Neural progenitor cell (in vitro differentiated cells): ENCODE measurements at regions not wholly inside any gene's neighbourhood (a gene's known extent, or its start where the extent isn't known, plus 50 kb on each side); places are given as distances from the start of the nearest gene placed in this dataset.

Experiments
- DNase-seq: peaks from one replicate; pipeline ENCODE4 v3.0.0-alpha.2; 2016; ENCODE audit warnings: low spot score
- H2AFZ ChIP-seq: fragments of 200-600 bp; sonication (generic); replicated peaks from 2 replicates; pipeline ENCODE4 v1.6.1; 2016; ENCODE audit warnings: antibody characterized with exemption
- H3F3A ChIP-seq: fragments of 200-600 bp; sonication (generic); 2 replicates; pipeline ENCODE4 v1.6.1; 2016; ENCODE audit warnings: antibody characterized with exemption, low read depth
- H3K27ac ChIP-seq: fragments of 200-600 bp; sonication (generic); 2 replicates; pipeline ENCODE4 v1.5.1; 2016; ENCODE audit warnings: mild to moderate bottlenecking
- H3K27me3 ChIP-seq: fragments of 200-600 bp; sonication (generic); 2 replicates; pipeline ENCODE4 v1.6.1; 2016; ENCODE audit warnings: mild to moderate bottlenecking, moderate library complexity
- H3K36me3 ChIP-seq: fragments of 200-600 bp; sonication (generic); 2 replicates; pipeline ENCODE4 v1.5.1; 2016
- H3K4me1 ChIP-seq: fragments of 200-600 bp; sonication (generic); 2 replicates; pipeline ENCODE4 v1.6.1; 2016; ENCODE audit warnings: mixed run types
- H3K4me2 ChIP-seq: fragments of 200-600 bp; sonication (generic); 2 replicates; pipeline ENCODE4 v1.6.1; 2016
- H3K4me3 ChIP-seq: fragments of 200-600 bp; sonication (generic); 2 replicates; pipeline ENCODE4 v1.5.1; 2016
- H3K79me2 ChIP-seq: fragments of 200-600 bp; sonication (generic); 2 replicates; pipeline ENCODE4 v1.6.1; 2016; ENCODE audit warnings: low read depth
- H3K9ac ChIP-seq: fragments of 200-600 bp; sonication (generic); 2 replicates; pipeline ENCODE4 v1.6.1; 2016
- H3K9me3 ChIP-seq: fragments of 200-600 bp; sonication (generic); 2 replicates; pipeline ENCODE4 v1.5.1; 2016; ENCODE audit warnings: low read depth
- H4K20me1 ChIP-seq: fragments of 200-600 bp; sonication (generic); 2 replicates; pipeline ENCODE4 v1.6.1; 2016; ENCODE audit warnings: low read depth
- H3K27ac Mint-ChIP-seq: 3 replicates; pipeline ENCODE4 v1.8.0; 2021; ENCODE audit warnings: mixed read lengths
- H3K27me3 Mint-ChIP-seq: 2 replicates; pipeline ENCODE4 v1.8.0; 2022; ENCODE audit warnings: low read depth, mild to moderate bottlenecking, inconsistent platforms, moderate library complexity, mixed read lengths; ENCODE audit not compliant: insufficient read depth
- H3K36me3 Mint-ChIP-seq: 3 replicates; pipeline ENCODE4 v1.8.0; 2021; ENCODE audit warnings: mixed read lengths
- H3K4me1 Mint-ChIP-seq: 3 replicates; pipeline ENCODE4 v1.8.0; 2021; ENCODE audit warnings: mixed read lengths
- H3K4me3 Mint-ChIP-seq: 3 replicates; pipeline ENCODE4 v1.8.0; 2021; ENCODE audit warnings: mild to moderate bottlenecking, moderate library complexity, mixed read lengths
- H3K9me3 Mint-ChIP-seq: 3 replicates; pipeline ENCODE4 v1.8.0; 2020; ENCODE audit warnings: mixed read lengths
- CTCF ChIP-seq: fragments of 200-600 bp; sonication (generic); IDR thresholded peaks from 2 replicates; pipeline ENCODE4 v1.5.1; 2017; ENCODE audit warnings: antibody characterized with exemption, mild to moderate bottlenecking
- EZH2 ChIP-seq: fragments of 200-600 bp; sonication (generic); IDR thresholded peaks from 2 replicates; pipeline ENCODE4 v1.6.1; 2017; ENCODE audit warnings: antibody characterized with exemption, mild to moderate bottlenecking, moderate library complexity
- EZH2phosphoT487 ChIP-seq: fragments of 200-600 bp; sonication (generic); IDR thresholded peaks from 2 replicates; pipeline ENCODE4 v1.6.1; 2017; ENCODE audit warnings: antibody characterized with exemption

GRCh38 chr9:84598921-84599636 lies 70.5 kb upstream of the NTRK2 start:
- Mint-ChIP-seq H3K4me1 (peaks cover 2% of the 10 kb centered on the region), H3K27ac (no peak overlapping the region), H3K9me3 (no peaks in the 10 kb centered on the region), H3K27me3 (no peaks in the 10 kb centered on the region), H3K36me3 (no peaks in the 10 kb centered on the region), H3K4me3 (no peak overlapping the region)
- no peaks in the 10 kb centered on the region for H3K9me3 ChIP-seq
- H3K36me3 ChIP-seq: no peaks in the 10 kb centered on the region
- no peaks in the 10 kb centered on the region for H4K20me1 ChIP-seq
- no peak overlapping the region for H3K9ac ChIP-seq
- no peak overlapping the region for H3K4me3 ChIP-seq
- H3K79me2 ChIP-seq: no peaks in the 10 kb centered on the region
- H2AFZ ChIP-seq: peak overlapping the region; percentile 24
- H3K4me2 ChIP-seq: no peak overlapping the region
- no peaks in the 10 kb centered on the region for H3K4me1 ChIP-seq
- DNase-seq: no peak
- no peaks in the 10 kb centered on the region for H3K27me3 ChIP-seq
- no peak overlapping the region for H3K27ac ChIP-seq
- H3F3A ChIP-seq: no peaks in the 10 kb centered on the region
- TF ChIP-seq EZH2: no peak
- TF ChIP-seq EZH2phosphoT487: no peak
- TF ChIP-seq CTCF: no peak

GRCh38 chr9:84600739-84601138 lies 68.8 kb upstream of the NTRK2 start:
- H3K27me3 ChIP-seq: no peaks in the 10 kb centered on the region
- H4K20me1 ChIP-seq: no peaks in the 10 kb centered on the region
- no peaks in the 10 kb centered on the region for H3F3A ChIP-seq
- no peaks in the 10 kb centered on the region for H3K9me3 Mint-ChIP-seq
- H3K9me3 ChIP-seq: no peaks in the 10 kb centered on the region
- no peak overlapping the region for H3K27ac ChIP-seq
- no peak for DNase-seq
- no peaks in the 10 kb centered on the region for H3K36me3 ChIP-seq
- no peak overlapping the region for H3K4me2 ChIP-seq
- no peaks in the 10 kb centered on the region for H3K36me3 Mint-ChIP-seq
- no peak overlapping the region for H2AFZ ChIP-seq
- no peak overlapping the region for H3K9ac ChIP-seq
- no peaks in the 10 kb centered on the region for H3K4me1 ChIP-seq
- no peak overlapping the region for H3K4me3 ChIP-seq
- H3K79me2 ChIP-seq: no peaks in the 10 kb centered on the region
- peaks cover 2% of the 10 kb centered on the region for H3K4me1 Mint-ChIP-seq
- no peak overlapping the region for H3K27ac Mint-ChIP-seq
- H3K27me3 Mint-ChIP-seq: peaks cover 3% of the 10 kb centered on the region
- TF ChIP-seq EZH2: no peak
- no peak for TF ChIP-seq EZH2phosphoT487
- TF ChIP-seq CTCF: no peak
- no peak overlapping the region for H3K4me3 Mint-ChIP-seq

GRCh38 chr9:84604223-84604622 lies 65.3 kb upstream of the NTRK2 start:
- H3K9me3 ChIP-seq: no peaks in the 10 kb centered on the region
- H2AFZ ChIP-seq: no peak overlapping the region
- no peaks in the 10 kb centered on the region for H3K4me1 ChIP-seq
- no peaks in the 10 kb centered on the region for H3K36me3 Mint-ChIP-seq
- no peak overlapping the region for H3K4me3 ChIP-seq
- no peaks in the 10 kb centered on the region for H3K79me2 ChIP-seq
- no peak overlapping the region for H3K4me3 Mint-ChIP-seq
- H3F3A ChIP-seq: no peaks in the 10 kb centered on the region
- DNase-seq: no peak
- peaks cover 5% of the 10 kb centered on the region for H3K27me3 Mint-ChIP-seq
- H3K4me2 ChIP-seq: no peak overlapping the region
- no peaks in the 10 kb centered on the region for H3K36me3 ChIP-seq
- TF ChIP-seq CTCF (no peak), EZH2phosphoT487 (no peak), EZH2 (no peak)
- no peaks in the 10 kb centered on the region for H3K27me3 ChIP-seq
- H3K27ac ChIP-seq: no peak overlapping the region
- H3K27ac Mint-ChIP-seq: no peak overlapping the region
- H3K9ac ChIP-seq: no peak overlapping the region
- H3K9me3 Mint-ChIP-seq: no peaks in the 10 kb centered on the region
- no peaks in the 10 kb centered on the region for H4K20me1 ChIP-seq
- peaks cover 2% of the 10 kb centered on the region for H3K4me1 Mint-ChIP-seq
